OCI-LY1 (cell line): ENCODE measurements at regions not wholly inside any gene's neighbourhood (a gene's known extent, or its start where the extent isn't known, plus 50 kb on each side); places are given as distances from the start of the nearest gene placed in this dataset.

Source experiments
- H2AFZ ChIP-seq: fragments of 200-600 bp; sonication (generic), shearing (Covaris generic); 2 replicates; pipeline ENCODE4 v1.6.0; 2014; ENCODE audit warnings: antibody characterized with exemption, mild to moderate bottlenecking, low read length
- H3F3A ChIP-seq: fragments of 200-600 bp; sonication (generic), shearing (Covaris generic); 2 replicates; pipeline ENCODE4 v1.6.0; 2014; ENCODE audit warnings: mild to moderate bottlenecking, antibody characterized with exemption, low read length, moderate library complexity; ENCODE audit not compliant: insufficient read depth
- H3K27ac ChIP-seq: fragments of 200-600 bp; sonication (generic); 2 replicates; pipeline ENCODE4 v1.5.1; 2014; ENCODE audit warnings: low read length, mixed run types, mild to moderate bottlenecking, low read depth; ENCODE audit not compliant: poor library complexity, severe bottlenecking
- H3K27me3 ChIP-seq: fragments of 200-600 bp; sonication (generic); 2 replicates; pipeline ENCODE4 v1.6.0; 2014; ENCODE audit warnings: antibody characterized with exemption, mild to moderate bottlenecking, low read length, moderate library complexity; ENCODE audit not compliant: insufficient read depth
- H3K36me3 ChIP-seq: fragments of 200-600 bp; sonication (generic); 2 replicates; pipeline ENCODE4 v1.6.1; 2014; ENCODE audit warnings: mild to moderate bottlenecking, antibody characterized with exemption, low read length, moderate library complexity, mixed read lengths; ENCODE audit not compliant: insufficient read depth
- H3K4me1 ChIP-seq: fragments of 200-600 bp; sonication (generic); 2 replicates; pipeline ENCODE4 v1.5.1; 2014; ENCODE audit warnings: mild to moderate bottlenecking, low read length, moderate library complexity; ENCODE audit not compliant: insufficient read depth, severe bottlenecking
- H3K4me2 ChIP-seq: fragments of 200-600 bp; sonication (generic), shearing (Covaris generic); 2 replicates; pipeline ENCODE4 v1.6.1; 2014; ENCODE audit warnings: low read length
- H3K4me3 ChIP-seq: fragments of 200-600 bp; sonication (generic); 2 replicates; pipeline ENCODE4 v1.5.1; 2014; ENCODE audit warnings: low read length, low read depth, mild to moderate bottlenecking, mixed read lengths; ENCODE audit not compliant: poor library complexity, severe bottlenecking
- H3K79me2 ChIP-seq: fragments of 200-600 bp; shearing (Covaris generic); 2 replicates; pipeline ENCODE4 v1.6.1; 2016; ENCODE audit warnings: mixed run types, low read length, mixed read lengths; ENCODE audit not compliant: insufficient read depth
- H3K9ac ChIP-seq: fragments of 200-600 bp; sonication (generic), shearing (Covaris generic); 2 replicates; pipeline ENCODE4 v1.6.1; 2014; ENCODE audit warnings: mild to moderate bottlenecking, low read length, mixed read lengths
- H3K9me2 ChIP-seq: fragments of 200-600 bp; sonication (generic), shearing (Covaris generic); 2 replicates; pipeline ENCODE4 v1.6.1; 2014; ENCODE audit warnings: low read depth, mild to moderate bottlenecking, low read length, mixed read lengths
- H3K9me3 ChIP-seq: fragments of 200-600 bp; shearing (Covaris generic); 2 replicates; pipeline ENCODE4 v1.6.1; 2014; ENCODE audit warnings: low read length, mixed read lengths
- H4K20me1 ChIP-seq: fragments of 200-600 bp; sonication (generic), shearing (Covaris generic); 2 replicates; pipeline ENCODE4 v1.6.0; 2016; ENCODE audit warnings: mild to moderate bottlenecking, low read length; ENCODE audit not compliant: insufficient read depth
- EZH2 ChIP-seq: fragments of 200-600 bp; sonication (generic), shearing (Covaris generic); IDR thresholded peaks from 2 replicates; pipeline ENCODE4 v1.8.0; 2017; ENCODE audit warnings: borderline replicate concordance, mixed run types, mild to moderate bottlenecking, antibody characterized with exemption, low read length, moderate library complexity, mixed read lengths
- TF ChIP-seq, protein P1 (sequence below): fragments of 200-600 bp; sonication (generic), shearing (Covaris generic); IDR thresholded peaks from 2 replicates; pipeline ENCODE4 v1.5.1; 2017; ENCODE audit warnings: mild to moderate bottlenecking, antibody characterized with exemption, low read length, moderate library complexity, mixed read lengths

- H3K4me3 ChIP-seq, result no peak overlapping the region
- no peaks in the 10 kb centered on the region for H3K9me3 ChIP-seq
- H3K9me2 ChIP-seq, result no peaks in the 10 kb centered on the region
- no peak overlapping the region for H2AFZ ChIP-seq
- no peak overlapping the region for H3K9ac ChIP-seq
- no peaks in the 10 kb centered on the region for H3K79me2 ChIP-seq
- no peak overlapping the region for H3K4me2 ChIP-seq
- H3K36me3 ChIP-seq, result no peaks in the 10 kb centered on the region
- H3K4me1 ChIP-seq, result no peaks in the 10 kb centered on the region
- no peak overlapping the region for H3K27ac ChIP-seq
- H3F3A ChIP-seq, result no peaks in the 10 kb centered on the region
- no peaks in the 10 kb centered on the region for H3K27me3 ChIP-seq
- no peak for TF ChIP-seq EZH2
- TF ChIP-seq, protein P1, sequence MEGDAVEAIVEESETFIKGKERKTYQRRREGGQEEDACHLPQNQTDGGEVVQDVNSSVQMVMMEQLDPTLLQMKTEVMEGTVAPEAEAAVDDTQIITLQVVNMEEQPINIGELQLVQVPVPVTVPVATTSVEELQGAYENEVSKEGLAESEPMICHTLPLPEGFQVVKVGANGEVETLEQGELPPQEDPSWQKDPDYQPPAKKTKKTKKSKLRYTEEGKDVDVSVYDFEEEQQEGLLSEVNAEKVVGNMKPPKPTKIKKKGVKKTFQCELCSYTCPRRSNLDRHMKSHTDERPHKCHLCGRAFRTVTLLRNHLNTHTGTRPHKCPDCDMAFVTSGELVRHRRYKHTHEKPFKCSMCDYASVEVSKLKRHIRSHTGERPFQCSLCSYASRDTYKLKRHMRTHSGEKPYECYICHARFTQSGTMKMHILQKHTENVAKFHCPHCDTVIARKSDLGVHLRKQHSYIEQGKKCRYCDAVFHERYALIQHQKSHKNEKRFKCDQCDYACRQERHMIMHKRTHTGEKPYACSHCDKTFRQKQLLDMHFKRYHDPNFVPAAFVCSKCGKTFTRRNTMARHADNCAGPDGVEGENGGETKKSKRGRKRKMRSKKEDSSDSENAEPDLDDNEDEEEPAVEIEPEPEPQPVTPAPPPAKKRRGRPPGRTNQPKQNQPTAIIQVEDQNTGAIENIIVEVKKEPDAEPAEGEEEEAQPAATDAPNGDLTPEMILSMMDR, result no peak
- H4K20me1 ChIP-seq, result no peaks in the 10 kb centered on the region
Measured at GRCh38 chr11:127567237-127567932, 566.8 kb upstream of the KIRREL3 start.

GRCh38 chr11:127564810-127565209, 564.2 kb upstream of the KIRREL3 start:
- no peaks in the 10 kb centered on the region for H3K9me3 ChIP-seq
- no peaks in the 10 kb centered on the region for H3K36me3 ChIP-seq
- no peaks in the 10 kb centered on the region for H3F3A ChIP-seq
- no peak overlapping the region for H3K27ac ChIP-seq
- no peak overlapping the region for H3K4me3 ChIP-seq
- H3K4me2 ChIP-seq, result no peak overlapping the region
- no peaks in the 10 kb centered on the region for H3K9me2 ChIP-seq
- no peaks in the 10 kb centered on the region for H3K4me1 ChIP-seq
- H3K27me3 ChIP-seq, result no peaks in the 10 kb centered on the region
- no peaks in the 10 kb centered on the region for H4K20me1 ChIP-seq
- H2AFZ ChIP-seq, result no peak overlapping the region
- no peak for TF ChIP-seq EZH2
- TF ChIP-seq, protein P1, result no peak
- no peak overlapping the region for H3K9ac ChIP-seq
- no peaks in the 10 kb centered on the region for H3K79me2 ChIP-seq

- no peaks in the 10 kb centered on the region for H3K9me2 ChIP-seq
- no peak overlapping the region for H3K4me2 ChIP-seq
- no peak overlapping the region for H2AFZ ChIP-seq
- H3K9ac ChIP-seq, result no peak overlapping the region
- no peaks in the 10 kb centered on the region for H3K36me3 ChIP-seq
- H3K4me3 ChIP-seq, result no peak overlapping the region
- no peaks in the 10 kb centered on the region for H3K27me3 ChIP-seq
- no peaks in the 10 kb centered on the region for H3K9me3 ChIP-seq
- TF ChIP-seq, protein P1, result no peak
- TF ChIP-seq EZH2, result no peak
- H3K4me1 ChIP-seq, result no peaks in the 10 kb centered on the region
- H3F3A ChIP-seq, result no peaks in the 10 kb centered on the region
- no peaks in the 10 kb centered on the region for H4K20me1 ChIP-seq
- H3K27ac ChIP-seq, result no peak overlapping the region
- no peaks in the 10 kb centered on the region for H3K79me2 ChIP-seq
Measured at GRCh38 chr11:127559978-127560377, 559.4 kb upstream of the KIRREL3 start.
